GM12878 (cell line): ENCODE measurements at regions not wholly inside any gene's neighbourhood (a gene's known extent, or its start where the extent isn't known, plus 50 kb on each side); places are given as distances from the start of the nearest gene placed in this dataset.

ENCODE experiments used
- ATAC-seq: fragments of 200-7000 bp; cut with Tn5 transposase; 3 replicates; pipeline ENCODE4 v1.9.1; 2020; ENCODE audit warnings: mild to moderate bottlenecking, moderate library complexity
- BruUV-seq: library from RNA; stranded (reverse); fragments of 400-500 nt; replicated peaks from 2 replicates; lab custom pipeline; 2021; lab: Mats Ljungman, UMichigan
- CTCF ChIA-PET: fragments of 300-600 bp; sonication (Branson Sonifier 250); formaldehyde crosslinking; extraction: SDS; loops from one replicate; lab custom pipeline; 2021; ENCODE audit warnings: inconsistent platforms; lab: Yijun Ruan, JAX
- POLR2A ChIA-PET: fragments of 350-600 bp; formaldehyde crosslinking; extraction: SDS; loops from one replicate; lab custom pipeline; 2021; ENCODE audit warnings: inconsistent platforms; lab: Charles Lee
- RAD21 ChIA-PET: fragments of 300-600 bp; sonication (Branson Sonifier 250); formaldehyde crosslinking; loops from one replicate; lab custom pipeline; 2023; ENCODE audit warnings: antibody characterized with exemption; ENCODE audit not compliant: unreplicated experiment; lab: Charles Lee
- SMC1A ChIA-PET: fragments of 300-600 bp; sonication (Branson Sonifier 250); formaldehyde crosslinking; loops from one replicate; lab custom pipeline; 2023; ENCODE audit not compliant: unreplicated experiment, uncharacterized antibody; lab: Charles Lee
- DNase-seq: peaks from one replicate; pipeline ENCODE4 v3.0.0-alpha.2; 2011; ENCODE audit warnings: low read depth, low spot score
- FAIRE-seq: peaks from 3 replicates; lab custom pipeline; 2011; peaks lifted over from hg19 to GRCh38; lab: Jason Lieb, UNC
- H2AFZ ChIP-seq: 2 replicates; pipeline ENCODE4 v1.6.0; 2011; ENCODE audit warnings: low read depth, low read length, control low read depth; ENCODE audit not compliant: control insufficient read depth
- H3K27ac ChIP-seq: 2 replicates; pipeline ENCODE4 v1.5.1; 2011; ENCODE audit warnings: control low read depth; ENCODE audit not compliant: control insufficient read depth, insufficient read depth
- H3K27me3 ChIP-seq, 2 experiments: replicated peaks in 1 of 2; 2 replicates each; pipeline versions ENCODE4 v1.6.0 to v1.6.1; 2011; ENCODE audit warnings: low read length in 1 of 2; ENCODE audit not compliant: control insufficient read depth in 2 of 2, insufficient read depth in 2 of 2
- H3K36me3 ChIP-seq, 2 experiments: 2 replicates each; pipeline ENCODE4 v1.5.1; 2011; ENCODE audit warnings: low read length in 1 of 2; ENCODE audit not compliant: control insufficient read depth in 2 of 2, insufficient read depth in 2 of 2
- H3K4me1 ChIP-seq: 2 replicates; pipeline ENCODE4 v1.6.1; 2011; ENCODE audit warnings: mild to moderate bottlenecking, low read length, moderate library complexity, mixed read lengths; ENCODE audit not compliant: control insufficient read depth, insufficient read depth
- H3K4me2 ChIP-seq: 2 replicates; pipeline ENCODE4 v1.6.0; 2011; ENCODE audit warnings: control low read depth; ENCODE audit not compliant: control insufficient read depth, insufficient read depth
- H3K4me3 ChIP-seq: fragments of 200-600 bp; sonication (generic); 2 replicates; pipeline ENCODE4 v1.5.1; 2016
- H3K79me2 ChIP-seq: 2 replicates; pipeline ENCODE4 v1.6.0; 2011; ENCODE audit warnings: low read length; ENCODE audit not compliant: control insufficient read depth, insufficient read depth
- H3K9ac ChIP-seq: 2 replicates; pipeline ENCODE4 v1.8.0; 2011; ENCODE audit warnings: low read length, control low read depth, mixed read lengths; ENCODE audit not compliant: control insufficient read depth, insufficient read depth
- H3K9me3 ChIP-seq: replicated peaks from 3 replicates; pipeline ENCODE4 v1.5.1; 2011; ENCODE audit warnings: mild to moderate bottlenecking, low read length; ENCODE audit not compliant: control insufficient read depth, insufficient read depth
- H4K20me1 ChIP-seq: 2 replicates; pipeline ENCODE4 v1.6.0; 2011; ENCODE audit not compliant: control insufficient read depth, insufficient read depth
- BCL3 ChIP-seq: IDR thresholded peaks from 2 replicates; pipeline ENCODE4 v1.6.1; 2011; ENCODE audit warnings: borderline replicate concordance, low read depth, mild to moderate bottlenecking, moderate library complexity, low read length; ENCODE audit not compliant: insufficient read depth, poor library complexity, severe bottlenecking
- CREM ChIP-seq: IDR thresholded peaks from 2 replicates; pipeline ENCODE4 v1.6.1; 2014; ENCODE audit warnings: antibody characterized with exemption, low read depth
- KAT2A ChIP-seq: conservative IDR thresholded peaks from 2 replicates; pipeline ENCODE4 v1.6.1; 2011; ENCODE audit warnings: low read depth, low read length; ENCODE audit not compliant: control insufficient read depth
- KDM1A ChIP-seq: fragments of 200-600 bp; sonication (generic); IDR thresholded peaks from 2 replicates; pipeline ENCODE4 v1.6.1; 2016; ENCODE audit warnings: borderline replicate concordance
- KLF5 ChIP-seq: fragments of 450-650 bp; IDR thresholded peaks from 2 replicates; pipeline ENCODE4 v1.6.1; 2014; ENCODE audit warnings: mild to moderate bottlenecking; ENCODE audit not compliant: partially characterized antibody
- NRF1 ChIP-seq: conservative IDR thresholded peaks from 2 replicates; pipeline ENCODE4 v1.6.1; 2011; ENCODE audit warnings: mild to moderate bottlenecking, low read depth, low read length, improper control_type of control experiment
- WRNIP1 ChIP-seq: IDR thresholded peaks from 2 replicates; pipeline ENCODE4 v1.6.1; 2011; ENCODE audit warnings: low read depth, low read length, improper control_type of control experiment, borderline replicate concordance
- ZBTB33 ChIP-seq: fragments of 450-650 bp; IDR thresholded peaks from 2 replicates; pipeline ENCODE4 v1.6.1; 2017; ENCODE audit warnings: mild to moderate bottlenecking
- WGBS: methylation state at CpG from one replicate; pipeline ENCODE4 v1.1.6; 2016; ENCODE audit warnings: low lambda C conversion rate; ENCODE audit not compliant: insufficient replicate concordance, insufficient coverage; ENCODE audit errors: missing lambda C conversion rate; 5-methylcytosine and 5-hydroxymethylcytosine counted together
- in situ Hi-C: fragments of 300-500 bp; cut with MboI; formaldehyde crosslinking; loops from 9 replicates; pipeline ENCODE4 v1.14.3; 2018; ENCODE audit warnings: mixed read lengths
- intact Hi-C: fragments of 100-400 bp; cut with micrococcal nuclease; formaldehyde crosslinking; loops from one replicate; pipeline ENCODE4 v1.14.2; 2022; ENCODE audit not compliant: unreplicated experiment

- WGBS: 38% methylated on average over 9 of the region's 9 CpGs
- TF ChIP-seq ZBTB33: no peak
- no peak for TF ChIP-seq WRNIP1
- no peak for TF ChIP-seq KDM1A
- no peak for TF ChIP-seq KAT2A
- TF ChIP-seq BCL3: no peak
- TF ChIP-seq CREM: no peak
- no peak for TF ChIP-seq NRF1
- TF ChIP-seq KLF5: no peak
- no peak overlapping the region for H3K4me3 ChIP-seq
- H3K9me3 ChIP-seq: no peaks in the 10 kb centered on the region
- FAIRE-seq: no peak
- CTCF ChIA-PET: no interaction called here
- ATAC-seq: no peak
- RAD21 ChIA-PET: no interaction called here
- H4K20me1 ChIP-seq: no peaks in the 10 kb centered on the region
- intact Hi-C loops: no loop called here
- H3K9ac ChIP-seq: no peak overlapping the region
- H3K79me2 ChIP-seq: no peaks in the 10 kb centered on the region
- no peaks in the 10 kb centered on the region; a peak in 1 of 4 replicates for H3K27me3 ChIP-seq
- no peaks in the 10 kb centered on the region for H3K36me3 ChIP-seq
- no peak for DNase-seq
- POLR2A ChIA-PET: no interaction called here
- in situ Hi-C loops: no loop called here
- no TSS peak for BruUV-seq
- no peak overlapping the region for H3K27ac ChIP-seq
- no peaks in the 10 kb centered on the region for H3K4me1 ChIP-seq
- H2AFZ ChIP-seq: no peak overlapping the region
- SMC1A ChIA-PET: no interaction called here
- no peak overlapping the region for H3K4me2 ChIP-seq
Measured at GRCh38 chr4:79022529-79022928, 83.3 kb upstream of the PAQR3 start.
